K562 (cell line): ENCODE measurements at regions not wholly inside any gene's neighbourhood (a gene's known extent, or its start where the extent isn't known, plus 50 kb on each side); places are given as distances from the start of the nearest gene placed in this dataset.

ENCODE experiments used
- ATAC-seq: fragments of 200-7000 bp; cut with Tn5 transposase; 3 replicates; pipeline ENCODE4 v1.9.1; 2020; ENCODE audit warnings: moderate library complexity
- BruUV-seq: library from RNA; stranded (reverse); fragments of 400-500 nt; replicated peaks from 2 replicates; lab custom pipeline; 2021; lab: Mats Ljungman, UMichigan
- CTCF ChIA-PET: fragments of 300-600 bp; formaldehyde crosslinking; extraction: SDS; loops from one replicate; lab custom pipeline; 2021; ENCODE audit warnings: low intra/inter-chr PET ratio; lab: Yijun Ruan, JAX
- POLR2A ChIA-PET: fragments of 300-600, 350-650 bp; sonication (Branson Sonifier 250); formaldehyde crosslinking; extraction: SDS; loops from one replicate; lab custom pipeline; 2021; ENCODE audit warnings: antibody characterized with exemption, inconsistent platforms; lab: Yijun Ruan, JAX
- DNase-seq, 4 experiments: peaks; one replicate each; pipeline versions ENCODE4 v3.0.0 to v3.0.0-alpha.2; 2011 to 2018; ENCODE audit warnings: low spot score in 3 of 4, mixed read lengths in 3 of 4; ENCODE audit errors: extremely low read depth in 1 of 4
- FAIRE-seq: peaks from 2 replicates; lab custom pipeline; 2011; peaks lifted over from hg19 to GRCh38; lab: Jason Lieb, UNC
- H2AFZ ChIP-seq: 2 replicates; pipeline ENCODE4 v1.6.0; 2011; ENCODE audit warnings: low read depth, low read length, control low read depth, inconsistent platforms
- H3K27ac ChIP-seq: fragments of 200-600 bp; 3 replicates; pipeline ENCODE4 v1.8.0; 2011; ENCODE audit warnings: low read depth, mild to moderate bottlenecking, control low read depth, inconsistent platforms, low read length, moderate library complexity, mixed read lengths; ENCODE audit errors: extremely low read depth
- H3K27me3 ChIP-seq, 2 experiments: fragments of 300-600 bp in 1 of 2; 2 replicates in 1 of 2; 3 replicates in 1 of 2; pipeline versions ENCODE4 v1.6.0 to v1.8.0; 2011; ENCODE audit warnings: inconsistent platforms in 2 of 2, low read length in 2 of 2, mild to moderate bottlenecking in 1 of 2, mixed read lengths in 1 of 2, moderate library complexity in 1 of 2; ENCODE audit not compliant: control insufficient read depth in 2 of 2, insufficient read depth in 2 of 2
- H3K36me3 ChIP-seq: fragments of 300-600 bp; 3 replicates; pipeline ENCODE4 v1.8.0; 2011; ENCODE audit warnings: mild to moderate bottlenecking, low read length, inconsistent platforms; ENCODE audit not compliant: control insufficient read depth, insufficient read depth
- H3K4me1 ChIP-seq, 2 experiments: fragments of 200-600 bp in 1 of 2; replicated peaks in 1 of 2; 2 replicates in 1 of 2; 3 replicates in 1 of 2; pipeline versions ENCODE4 v1.5.1 to v1.8.0; 2011; ENCODE audit warnings: inconsistent platforms in 2 of 2, low read length in 2 of 2, mild to moderate bottlenecking in 1 of 2, mixed read lengths in 1 of 2, moderate library complexity in 1 of 2; ENCODE audit not compliant: control insufficient read depth in 2 of 2, insufficient read depth in 2 of 2
- H3K4me2 ChIP-seq: 2 replicates; pipeline ENCODE4 v1.6.1; 2011; ENCODE audit warnings: low read length, control low read depth, inconsistent platforms, mixed read lengths; ENCODE audit not compliant: insufficient read depth
- H3K4me3 ChIP-seq: fragments of 200-600 bp; sonication (generic), shearing (Covaris generic); 2 replicates; pipeline ENCODE4 v1.5.1; 2016; ENCODE audit warnings: control low read depth, inconsistent platforms
- H3K79me2 ChIP-seq: fragments of 200-600 bp; 3 replicates; pipeline ENCODE4 v1.8.0; 2011; ENCODE audit warnings: low read length, inconsistent platforms; ENCODE audit not compliant: control insufficient read depth, insufficient read depth
- H3K9ac ChIP-seq, 2 experiments: 2 replicates each; pipeline versions ENCODE4 v1.6.0 to v1.6.1; 2011; ENCODE audit warnings: low read depth in 2 of 2, low read length in 2 of 2, control low read depth in 1 of 2, inconsistent platforms in 1 of 2, mild to moderate bottlenecking in 1 of 2, mixed read lengths in 1 of 2; ENCODE audit not compliant: insufficient read depth in 1 of 2
- H3K9me1 ChIP-seq: one replicate; pipeline ENCODE4 v1.6.0; 2011; ENCODE audit warnings: inconsistent platforms, mild to moderate bottlenecking, low read length, moderate library complexity; ENCODE audit not compliant: control insufficient read depth, insufficient read depth
- H3K9me3 ChIP-seq: replicated peaks from 2 replicates; pipeline ENCODE4 v1.5.1; 2011; ENCODE audit warnings: low read depth, low read length, inconsistent platforms; ENCODE audit not compliant: control insufficient read depth, insufficient read depth
- H4K20me1 ChIP-seq: replicated peaks from 2 replicates; pipeline ENCODE4 v1.6.1; 2011; ENCODE audit warnings: low read length, inconsistent platforms, mixed read lengths; ENCODE audit not compliant: control insufficient read depth, insufficient read depth
- BCL6 ChIP-seq: fragments of 250-450 bp; sonication (Bioruptor Pico); IDR thresholded peaks from 2 replicates; pipeline ENCODE4 v1.4.0; 2020
- CHCHD3 ChIP-seq: fragments of 250-450 bp; sonication (Bioruptor Pico); IDR thresholded peaks from 2 replicates; pipeline ENCODE4 v2.1.2; 2022; ENCODE audit warnings: mild to moderate bottlenecking
- CREB5 ChIP-seq: fragments of 250-450 bp; sonication (Bioruptor Pico); IDR thresholded peaks from 2 replicates; pipeline ENCODE4 v1.5.0; 2020; ENCODE audit warnings: mild to moderate bottlenecking
- DIDO1 ChIP-seq: fragments of 450-650 bp; IDR thresholded peaks from 2 replicates; pipeline ENCODE4 v1.6.1; 2016; ENCODE audit warnings: low read depth, missing biosample characterization, missing genetic modification characterization
- JUNB ChIP-seq: fragments of 450-650 bp; formaldehyde crosslinking; conservative IDR thresholded peaks from 2 replicates; pipeline ENCODE4 v1.4.0; 2020; ENCODE audit warnings: mild to moderate bottlenecking
- NCOA1 ChIP-seq: fragments of 450-650 bp; IDR thresholded peaks from 2 replicates; pipeline ENCODE4 v1.6.1; 2016; ENCODE audit warnings: low read depth
- TARDBP ChIP-seq: fragments of 450-650 bp; IDR thresholded peaks from 2 replicates; pipeline ENCODE4 v1.6.1; 2016
- TCF7 ChIP-seq: sonication (generic); IDR thresholded peaks from 2 replicates; pipeline ENCODE4 v1.6.1; 2016; ENCODE audit warnings: antibody characterized with exemption, borderline replicate concordance
- TRIM24 ChIP-seq, 2 experiments: fragments of 450-650 bp; IDR thresholded peaks; 2 replicates each; pipeline ENCODE4 v1.6.1; 2016
- XRCC5 ChIP-seq: fragments of 200-400 bp; formaldehyde crosslinking; IDR thresholded peaks from 2 replicates; pipeline ENCODE4 v1.6.1; 2017; ENCODE audit warnings: low read depth, mild to moderate bottlenecking, low read length
- ZBTB12 ChIP-seq: fragments of 250-450 bp; sonication (Bioruptor Pico); IDR thresholded peaks from 2 replicates; pipeline ENCODE4 v1.4.0; 2020
- ZC3H4 ChIP-seq: sonication (generic); formaldehyde crosslinking; IDR thresholded peaks from 2 replicates; pipeline ENCODE4 v1.9.0; 2021; ENCODE audit warnings: missing genetic modification reagents, borderline replicate concordance
- ZFP36 ChIP-seq: fragments of 150-350 bp; IDR thresholded peaks from 2 replicates; pipeline ENCODE4 v1.6.1; 2018; ENCODE audit warnings: low read length, low read depth; ENCODE audit not compliant: partially characterized antibody
- ZNF277 ChIP-seq: fragments of 250-450 bp; sonication (Bioruptor Pico); IDR thresholded peaks from 2 replicates; pipeline ENCODE4 v1.8.0; 2022; ENCODE audit warnings: inconsistent platforms, mild to moderate bottlenecking, moderate library complexity, borderline replicate concordance
- ZNF589 ChIP-seq: fragments of 200-800 bp; sonication (Bioruptor generic); IDR thresholded peaks from 2 replicates; pipeline ENCODE4 v1.6.1; 2016; ENCODE audit warnings: low read depth, missing genetic modification characterization, missing compliant biosample characterization
- in situ Hi-C: fragments of 300-500 bp; cut with MboI; formaldehyde crosslinking; loops from 4 replicates; pipeline ENCODE4 v1.15.0; 2018; ENCODE audit warnings: inconsistent platforms, mixed read lengths
- intact Hi-C: fragments of 100-400 bp; cut with micrococcal nuclease; formaldehyde crosslinking; loops from 2 replicates; pipeline ENCODE4 v1.14.2; 2022
- TF ChIP-seq, protein P1 (sequence below): sonication (generic); formaldehyde crosslinking; IDR thresholded peaks from 2 replicates; pipeline ENCODE4 v1.8.0; 2022; ENCODE audit warnings: missing genetic modification reagents, mild to moderate bottlenecking, moderate library complexity, borderline replicate concordance
- TF ChIP-seq, protein P2 (sequence below): fragments of 450-650 bp; IDR thresholded peaks from 2 replicates; pipeline ENCODE4 v1.6.1; 2016; ENCODE audit warnings: borderline replicate concordance

DNA sequence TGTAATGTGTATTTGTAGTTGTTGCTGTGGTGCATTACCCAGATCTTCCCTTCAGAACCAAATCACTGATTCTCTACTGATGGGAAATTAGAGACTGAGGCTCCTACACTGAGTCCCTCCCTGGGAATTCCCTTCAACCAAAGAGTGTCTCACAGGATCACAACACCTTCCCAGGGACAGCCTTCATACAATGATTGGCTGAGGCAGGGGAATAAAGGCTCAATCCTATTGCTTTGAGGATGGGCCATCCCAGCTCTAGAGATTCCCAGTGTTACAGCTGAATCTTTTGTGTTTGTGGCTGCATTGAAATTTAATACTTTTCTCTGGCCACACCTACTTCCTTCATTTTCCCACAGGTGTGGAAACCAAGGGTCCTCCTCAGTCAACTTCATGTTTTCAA lies 96.4 kb upstream of the ELL2 start:
- no peaks in the 10 kb centered on the region for H3K4me1 ChIP-seq
- in situ Hi-C loops (no loop called here), intact Hi-C loops (no loop called here)
- no TSS peak for BruUV-seq
- no peaks in the 10 kb centered on the region for H3K9me1 ChIP-seq
- no peaks in the 10 kb centered on the region for H3K79me2 ChIP-seq
- ATAC-seq (no peak), DNase-seq (no peak), FAIRE-seq (no peak)
- ChIA-PET CTCF (no interaction called here), POLR2A (no interaction called here)
- no peak overlapping the region for H3K27ac ChIP-seq
- no peak overlapping the region for H3K9ac ChIP-seq
- peaks cover 0 to 3% of the 10 kb centered on the region in 2 experiments; a peak in 1 of 5 replicates for H3K27me3 ChIP-seq
- no peaks in the 10 kb centered on the region for H3K36me3 ChIP-seq
- H3K9me3 ChIP-seq, result no peaks in the 10 kb centered on the region
- no peak overlapping the region for H2AFZ ChIP-seq
- no peaks in the 10 kb centered on the region for H4K20me1 ChIP-seq
- H3K4me3 ChIP-seq, result no peak overlapping the region
- no peak overlapping the region for H3K4me2 ChIP-seq
- TF ChIP-seq JUNB (CRISPR knock-in tag) (no peak), CHCHD3 (CRISPR knock-in tag) (no peak), NCOA1 (no peak), TRIM24 (IDR thresholded peaks at IDR 0.05) (no peak), ZNF589 (no peak), TCF7 (no peak), ZBTB12 (no peak), DIDO1 (tag) (no peak), ZNF277 (no peak), ZFP36 (no peak), XRCC5 (no peak), ZC3H4 (no peak), BCL6 (no peak), CREB5 (CRISPR knock-in tag) (no peak), TARDBP (no peak)
- TF ChIP-seq, protein P1, sequence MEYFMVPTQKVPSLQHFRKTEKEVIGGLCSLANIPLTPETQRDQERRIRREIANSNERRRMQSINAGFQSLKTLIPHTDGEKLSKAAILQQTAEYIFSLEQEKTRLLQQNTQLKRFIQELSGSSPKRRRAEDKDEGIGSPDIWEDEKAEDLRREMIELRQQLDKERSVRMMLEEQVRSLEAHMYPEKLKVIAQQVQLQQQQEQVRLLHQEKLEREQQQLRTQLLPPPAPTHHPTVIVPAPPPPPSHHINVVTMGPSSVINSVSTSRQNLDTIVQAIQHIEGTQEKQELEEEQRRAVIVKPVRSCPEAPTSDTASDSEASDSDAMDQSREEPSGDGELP (CRISPR knock-in tag), result no peak
- TF ChIP-seq, protein P2, sequence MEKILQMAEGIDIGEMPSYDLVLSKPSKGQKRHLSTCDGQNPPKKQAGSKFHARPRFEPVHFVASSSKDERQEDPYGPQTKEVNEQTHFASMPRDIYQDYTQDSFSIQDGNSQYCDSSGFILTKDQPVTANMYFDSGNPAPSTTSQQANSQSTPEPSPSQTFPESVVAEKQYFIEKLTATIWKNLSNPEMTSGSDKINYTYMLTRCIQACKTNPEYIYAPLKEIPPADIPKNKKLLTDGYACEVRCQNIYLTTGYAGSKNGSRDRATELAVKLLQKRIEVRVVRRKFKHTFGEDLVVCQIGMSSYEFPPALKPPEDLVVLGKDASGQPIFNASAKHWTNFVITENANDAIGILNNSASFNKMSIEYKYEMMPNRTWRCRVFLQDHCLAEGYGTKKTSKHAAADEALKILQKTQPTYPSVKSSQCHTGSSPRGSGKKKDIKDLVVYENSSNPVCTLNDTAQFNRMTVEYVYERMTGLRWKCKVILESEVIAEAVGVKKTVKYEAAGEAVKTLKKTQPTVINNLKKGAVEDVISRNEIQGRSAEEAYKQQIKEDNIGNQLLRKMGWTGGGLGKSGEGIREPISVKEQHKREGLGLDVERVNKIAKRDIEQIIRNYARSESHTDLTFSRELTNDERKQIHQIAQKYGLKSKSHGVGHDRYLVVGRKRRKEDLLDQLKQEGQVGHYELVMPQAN, result no peak
